A549 (cell line): ENCODE measurements at regions not wholly inside any gene's neighbourhood (a gene's known extent, or its start where the extent isn't known, plus 50 kb on each side); places are given as distances from the start of the nearest gene placed in this dataset.

Experiments
- ATAC-seq, 2 experiments: fragments of 200-7000 bp in 1 of 2; fragments of >200 bp in 1 of 2; cut with Nextera tagmentation in 1 of 2; cut with Tn5 transposase in 1 of 2; 3 replicates each; pipeline versions ENCODE4 v1.8.0 to v1.9.1; 2018 to 2020; ENCODE audit warnings: mild to moderate bottlenecking in 1 of 2, moderate library complexity in 1 of 2
- CTCF ChIA-PET: fragments of 300-600 bp; sonication (Branson Sonifier 250); formaldehyde crosslinking; extraction: SDS; loops from one replicate; lab custom pipeline; 2021; ENCODE audit warnings: antibody characterized with exemption, inconsistent platforms; lab: Yijun Ruan, JAX
- POLR2A ChIA-PET: fragments of 350-600 bp; formaldehyde crosslinking; extraction: SDS; loops from one replicate; lab custom pipeline; 2021; ENCODE audit warnings: antibody characterized with exemption, inconsistent platforms; lab: Yijun Ruan, JAX
- DNase-seq, 2 experiments: peaks; one replicate each; pipeline versions ENCODE4 v3.0.0 to v3.0.0-alpha.2; 2011 to 2016; ENCODE audit warnings: low read depth in 1 of 2, low spot score in 1 of 2
- FAIRE-seq: peaks from 2 replicates; lab custom pipeline; 2011; peaks lifted over from hg19 to GRCh38; lab: Jason Lieb, UNC
- H3K27ac ChIP-seq, 2 experiments: fragments of >200 bp; sonication (Bioruptor Twin); formaldehyde crosslinking; 3 replicates each; pipeline ENCODE4 v1.5.1; 2016 to 2017
- H3K4me1 ChIP-seq: fragments of >200 bp; sonication (Bioruptor Twin); formaldehyde crosslinking; 3 replicates; pipeline ENCODE4 v1.6.1; 2016
- H3K4me2 ChIP-seq: fragments of >200 bp; sonication (Bioruptor Twin); formaldehyde crosslinking; 3 replicates; pipeline ENCODE4 v1.6.1; 2016
- H3K4me3 ChIP-seq: fragments of >200 bp; sonication (Bioruptor Twin); formaldehyde crosslinking; 3 replicates; pipeline ENCODE4 v1.5.1; 2016
- H3K9me3 ChIP-seq: fragments of >200 bp; sonication (Bioruptor Twin); formaldehyde crosslinking; 3 replicates; pipeline ENCODE4 v1.6.1; 2016
- BHLHE40 ChIP-seq: IDR thresholded peaks from 2 replicates; pipeline ENCODE4 v1.6.1; 2012; ENCODE audit warnings: low read depth, low read length, inconsistent platforms
- CEBPB ChIP-seq, 2 experiments: fragments of >200 bp in 1 of 2; sonication (Bioruptor Twin) in 1 of 2; formaldehyde crosslinking in 1 of 2; IDR thresholded peaks; 2 replicates each; pipeline ENCODE4 v1.6.1; 2012 to 2016
- CHD2 ChIP-seq: fragments of 150-350 bp; IDR thresholded peaks from 2 replicates; pipeline ENCODE4 v1.6.1; 2014; ENCODE audit warnings: low read length; ENCODE audit not compliant: partially characterized antibody
- ESRRA ChIP-seq: fragments of 150-350 bp; IDR thresholded peaks from 2 replicates; pipeline ENCODE4 v1.6.1; 2014; ENCODE audit warnings: mild to moderate bottlenecking, low read length, borderline replicate concordance
- FOSB ChIP-seq: fragments of 250-450 bp; sonication (Bioruptor Pico); IDR thresholded peaks from 2 replicates; pipeline ENCODE4 v1.5.0; 2020; ENCODE audit warnings: mild to moderate bottlenecking, moderate library complexity
- FOXS1 ChIP-seq: fragments of 250-450 bp; sonication (Bioruptor Pico); IDR thresholded peaks from 2 replicates; pipeline ENCODE4 v1.5.0; 2020; ENCODE audit warnings: mild to moderate bottlenecking, moderate library complexity
- GATA3 ChIP-seq: IDR thresholded peaks from 2 replicates; pipeline ENCODE4 v1.6.1; 2012; ENCODE audit warnings: borderline replicate concordance
- HDAC2 ChIP-seq: fragments of 200-600 bp; sonication (generic); IDR thresholded peaks from 2 replicates; pipeline ENCODE4 v1.6.1; 2016
- HEYL ChIP-seq: fragments of 250-450 bp; sonication (Bioruptor Pico); IDR thresholded peaks from 2 replicates; pipeline ENCODE4 v1.8.0; 2021; ENCODE audit warnings: mild to moderate bottlenecking, moderate library complexity
- HOXA7 ChIP-seq: fragments of 250-450 bp; sonication (Bioruptor Pico); IDR thresholded peaks from 2 replicates; pipeline ENCODE4 v1.5.0; 2020; ENCODE audit warnings: mild to moderate bottlenecking, moderate library complexity
- JUN ChIP-seq, 2 experiments: fragments of >200 bp; sonication (Bioruptor Twin); formaldehyde crosslinking; IDR thresholded peaks; 2 replicates in 1 of 2; 3 replicates in 1 of 2; pipeline ENCODE4 v1.6.1; 2016 to 2017
- MAFK ChIP-seq: fragments of 450-650 bp; IDR thresholded peaks from 2 replicates; pipeline ENCODE4 v1.6.1; 2014; ENCODE audit not compliant: partially characterized antibody
- MYC ChIP-seq: IDR thresholded peaks from 2 replicates; pipeline ENCODE4 v1.6.1; 2012; ENCODE audit warnings: mild to moderate bottlenecking, inconsistent platforms, low read length, improper control_type of control experiment, borderline replicate concordance
- NFE2L2 ChIP-seq: fragments of 150-350 bp; conservative IDR thresholded peaks from 2 replicates; pipeline ENCODE4 v1.6.1; 2014; ENCODE audit warnings: low read length
- NPAS2 ChIP-seq: fragments of 250-450 bp; sonication (Bioruptor Pico); IDR thresholded peaks from 2 replicates; pipeline ENCODE4 v1.8.0; 2022; ENCODE audit warnings: mild to moderate bottlenecking, moderate library complexity, borderline replicate concordance
- PHF8 ChIP-seq: fragments of 200-600 bp; sonication (generic); IDR thresholded peaks from 2 replicates; pipeline ENCODE4 v1.6.1; 2016; ENCODE audit warnings: low read depth, mild to moderate bottlenecking, antibody characterized with exemption, moderate library complexity, borderline replicate concordance
- POLR2AphosphoS2 ChIP-seq: conservative IDR thresholded peaks from 2 replicates; pipeline ENCODE4 v1.6.1; 2012; ENCODE audit warnings: low read length, improper control_type of control experiment, inconsistent platforms
- RAD21 ChIP-seq, 2 experiments: fragments of >200 bp in 1 of 2; sonication (Bioruptor Twin) in 1 of 2; formaldehyde crosslinking in 1 of 2; IDR thresholded peaks in 1 of 2; conservative IDR thresholded peaks in 1 of 2; 2 replicates in 1 of 2; 3 replicates in 1 of 2; pipeline ENCODE4 v1.6.1; 2012 to 2018; ENCODE audit warnings: inconsistent platforms in 1 of 2
- RCOR1 ChIP-seq: fragments of 150-350 bp; IDR thresholded peaks from 2 replicates; pipeline ENCODE4 v1.6.1; 2014; ENCODE audit warnings: antibody characterized with exemption, low read length, low read depth
- RFX5 ChIP-seq: fragments of 450-650 bp; IDR thresholded peaks from 2 replicates; pipeline ENCODE4 v1.7.1; 2014; ENCODE audit warnings: antibody characterized with exemption, mild to moderate bottlenecking, moderate library complexity
- SREBF2 ChIP-seq: fragments of 450-650 bp; IDR thresholded peaks from 2 replicates; pipeline ENCODE4 v1.6.1; 2014; ENCODE audit warnings: mild to moderate bottlenecking, moderate library complexity
- TP53 ChIP-seq: fragments of 250-450 bp; sonication (Bioruptor Pico); IDR thresholded peaks from 2 replicates; pipeline ENCODE4 v1.5.0; 2021; ENCODE audit warnings: mild to moderate bottlenecking, moderate library complexity
- ZC3H11A ChIP-seq: fragments of 450-650 bp; IDR thresholded peaks from 2 replicates; pipeline ENCODE4 v1.6.1; 2014; ENCODE audit warnings: antibody characterized with exemption, mild to moderate bottlenecking
- ZNF302 ChIP-seq: fragments of 250-450 bp; sonication (Bioruptor Pico); IDR thresholded peaks from 2 replicates; pipeline ENCODE4 v1.9.0; 2021; ENCODE audit warnings: inconsistent platforms, mild to moderate bottlenecking, moderate library complexity
- WGBS: methylation state at CpG from one replicate; pipeline ENCODE4 v1.1.6; 2017; ENCODE audit errors: missing lambda C conversion rate; 5-methylcytosine and 5-hydroxymethylcytosine counted together
- TF ChIP-seq, protein P1 (sequence below): fragments of >200 bp; sonication (Bioruptor Twin); formaldehyde crosslinking; IDR thresholded peaks from 2 replicates; pipeline ENCODE4 v1.6.1; 2016

DNA sequence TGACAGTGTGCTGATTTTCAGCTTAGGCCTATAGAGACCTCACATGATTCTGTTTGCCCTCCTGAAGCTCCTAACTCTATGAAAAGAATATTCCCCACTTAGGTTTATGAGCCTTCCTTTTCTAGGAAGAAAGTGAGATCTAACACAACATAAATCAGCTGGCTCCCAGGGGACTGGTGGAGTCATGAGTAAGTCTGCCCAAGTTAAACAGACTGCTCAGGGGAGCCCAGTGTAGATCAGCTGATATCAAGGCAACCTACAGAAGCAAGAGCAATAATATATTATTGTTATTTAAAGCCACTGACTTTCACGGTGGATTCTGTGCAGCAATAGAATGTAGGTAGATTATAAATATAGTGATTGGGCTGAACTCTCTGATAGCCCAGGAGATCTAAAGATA lies 1978.6 kb upstream of the CDH6 start:
- FAIRE-seq (no peak), ATAC-seq (no peak), DNase-seq (no peak)
- 59% methylated on average over 1 of the region's 1 CpG for WGBS
- Histone ChIP-seq H3K9me3 (no peaks in the 10 kb centered on the region), H3K4me2 (no peak overlapping the region), H3K4me1 (no peaks in the 10 kb centered on the region), H3K4me3 (no peak overlapping the region), H3K27ac (no peak overlapping the region)
- POLR2A ChIA-PET = no interaction called here
- TF ChIP-seq FOSB (CRISPR knock-in tag) = no peak
- TF ChIP-seq TP53 = no peak
- TF ChIP-seq SREBF2 = no peak
- no peak for TF ChIP-seq BHLHE40
- no peak for TF ChIP-seq PHF8
- CTCF ChIA-PET = no interaction called here

DNA sequence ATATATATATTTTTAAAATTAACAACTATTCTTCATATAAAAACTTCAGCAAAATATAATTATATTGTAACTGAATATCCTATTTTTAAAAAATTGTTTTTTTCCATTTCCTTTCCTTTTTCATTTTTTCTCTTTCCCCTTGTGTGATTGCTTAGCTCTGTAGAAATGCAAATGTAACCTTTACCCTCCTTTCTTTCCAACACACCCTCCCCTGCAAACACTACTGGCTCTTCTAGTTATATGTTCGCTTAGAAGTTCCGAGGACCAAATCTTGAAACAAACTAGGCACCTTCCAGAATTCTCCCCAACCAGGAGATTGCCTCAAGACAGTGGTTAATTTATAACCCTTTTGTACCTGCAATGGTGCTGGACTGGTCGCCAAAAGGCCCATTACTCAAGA lies 1980.0 kb upstream of the CDH6 start:
- ATAC-seq = no peak

DNA sequence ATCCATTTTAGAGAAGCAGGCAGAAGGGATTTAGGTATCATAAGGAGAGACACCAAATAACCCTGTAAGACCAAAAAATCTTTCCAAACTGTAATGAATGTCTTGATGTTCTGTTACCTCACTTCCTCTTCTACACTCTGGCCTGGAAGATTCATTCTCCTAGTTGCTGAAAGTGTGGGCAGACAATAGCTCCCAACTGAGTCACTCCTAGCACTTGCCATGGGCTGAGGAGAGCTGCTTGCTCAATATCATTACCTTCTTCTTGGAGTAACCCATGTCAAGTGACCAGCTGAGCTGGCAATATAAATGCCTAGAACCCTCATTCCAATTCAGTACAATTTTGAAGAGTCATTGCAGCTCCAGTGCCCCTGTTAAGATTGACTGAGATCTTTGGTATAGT lies 1985.5 kb upstream of the CDH6 start:
- no peak for TF ChIP-seq HEYL (CRISPR knock-in tag)
- no peak for TF ChIP-seq RCOR1
- TF ChIP-seq ZNF302 (CRISPR knock-in tag) = no peak
- TF ChIP-seq JUN (IDR thresholded peaks at IDR 0.05) = no peak
- TF ChIP-seq TP53 = no peak
- no peak for TF ChIP-seq HOXA7
- no peak for TF ChIP-seq ZC3H11A
- TF ChIP-seq FOXS1 = no peak
- TF ChIP-seq CEBPB (IDR thresholded peaks at IDR 0.05) = no peak
- no peak for TF ChIP-seq RAD21 (conservative IDR thresholded peaks at IDR 0.05 in 1 of 2, IDR thresholded peaks at IDR 0.05 in 1 of 2)
- TF ChIP-seq, protein P1, sequence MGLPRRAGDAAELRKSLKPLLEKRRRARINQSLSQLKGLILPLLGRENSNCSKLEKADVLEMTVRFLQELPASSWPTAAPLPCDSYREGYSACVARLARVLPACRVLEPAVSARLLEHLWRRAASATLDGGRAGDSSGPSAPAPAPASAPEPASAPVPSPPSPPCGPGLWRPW = no peak
- TF ChIP-seq SREBF2 = no peak
- no peak for TF ChIP-seq NFE2L2
- TF ChIP-seq MYC = no peak
- no peak for TF ChIP-seq NPAS2 (CRISPR knock-in tag)
- Histone ChIP-seq H3K4me1 (no peaks in the 10 kb centered on the region), H3K27ac (no peak overlapping the region), H3K4me3 (no peak overlapping the region), H3K4me2 (no peak overlapping the region), H3K9me3 (no peaks in the 10 kb centered on the region)
- CTCF ChIA-PET = no interaction called here
- ATAC-seq (no peak), FAIRE-seq (no peak), DNase-seq (no peak)
- POLR2A ChIA-PET = no interaction called here

More for the DNA sequence above, 1980.0 kb upstream of the CDH6 start:
- no peak overlapping the region for H3K4me3 ChIP-seq
- no peak for DNase-seq
- H3K27ac ChIP-seq = no peak overlapping the region
- POLR2A ChIA-PET = no interaction called here
- no peak for FAIRE-seq
- TF ChIP-seq CHD2 = no peak
- no peak for TF ChIP-seq ESRRA
- no peak for TF ChIP-seq PHF8
- TF ChIP-seq RFX5 = no peak
- no peak for TF ChIP-seq GATA3
- no peak for TF ChIP-seq POLR2AphosphoS2
- TF ChIP-seq HDAC2 = no peak
- H3K4me1 ChIP-seq = no peaks in the 10 kb centered on the region
- 50% methylated on average over 3 of the region's 3 CpGs for WGBS
- CTCF ChIA-PET = no interaction called here
- H3K9me3 ChIP-seq = no peaks in the 10 kb centered on the region
- H3K4me2 ChIP-seq = no peak overlapping the region

DNA sequence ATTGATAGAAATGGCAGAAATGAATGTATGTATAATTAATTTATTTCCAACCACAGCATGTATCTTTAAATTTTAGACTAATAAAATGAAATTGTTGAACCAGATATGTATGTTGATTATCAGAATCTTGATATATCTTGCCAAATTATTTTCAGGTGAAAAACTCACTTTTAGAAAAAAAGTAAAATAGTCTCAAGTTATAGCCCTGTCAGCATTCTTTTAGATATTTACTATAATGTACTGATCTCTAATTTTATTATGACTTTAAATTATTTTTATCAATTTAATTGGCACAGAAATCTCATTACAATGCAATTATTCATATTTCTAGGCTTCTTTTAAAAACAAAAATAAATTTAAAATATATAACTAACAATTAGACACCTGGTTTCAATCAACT lies 1990.4 kb upstream of the CDH6 start:
- no peak overlapping the region for H3K4me3 ChIP-seq
- H3K4me1 ChIP-seq = peaks cover 6% of the 10 kb centered on the region
- no peak for FAIRE-seq
- no peak for ATAC-seq
- no peak overlapping the region for H3K4me2 ChIP-seq
- POLR2A ChIA-PET = no interaction called here
- CTCF ChIA-PET = no interaction called here
- TF ChIP-seq POLR2AphosphoS2 (no peak), MAFK (peak; percentile 48)
- H3K27ac ChIP-seq = no peak overlapping the region
- no peak for DNase-seq
- no peaks in the 10 kb centered on the region for H3K9me3 ChIP-seq
